AG10803 (cell line): ENCODE measurements at regions not wholly inside any gene's neighbourhood (a gene's known extent, or its start where the extent isn't known, plus 50 kb on each side); places are given as distances from the start of the nearest gene placed in this dataset.

Experiments used
- DNase-seq: peaks from one replicate; pipeline ENCODE4 v3.0.0; 2010; ENCODE audit warnings: low read depth
- H3K4me3 ChIP-seq: 2 replicates; pipeline ENCODE4 v1.5.1; 2011; ENCODE audit warnings: mild to moderate bottlenecking, low read length, control low read depth
- CTCF ChIP-seq: conservative IDR thresholded peaks from 2 replicates; pipeline ENCODE4 v1.5.1; 2011; ENCODE audit warnings: mild to moderate bottlenecking, low read length, control low read depth, inconsistent platforms

GRCh38 chr7:68121056-68121455 lies 1124.4 kb downstream of the TYW1 start:
- no peak for DNase-seq
- no peak overlapping the region for H3K4me3 ChIP-seq
- TF ChIP-seq CTCF, result no peak

GRCh38 chr7:68121655-68122054 lies 1125.0 kb downstream of the TYW1 start:
- TF ChIP-seq CTCF, result no peak
- no peak overlapping the region for H3K4me3 ChIP-seq
- no peak for DNase-seq

- DNase-seq, result no peak
- no peak overlapping the region for H3K4me3 ChIP-seq
- TF ChIP-seq CTCF, result no peak
Observed at GRCh38 chr7:68122801-68123200, 1126.2 kb downstream of the TYW1 start.

DNA sequence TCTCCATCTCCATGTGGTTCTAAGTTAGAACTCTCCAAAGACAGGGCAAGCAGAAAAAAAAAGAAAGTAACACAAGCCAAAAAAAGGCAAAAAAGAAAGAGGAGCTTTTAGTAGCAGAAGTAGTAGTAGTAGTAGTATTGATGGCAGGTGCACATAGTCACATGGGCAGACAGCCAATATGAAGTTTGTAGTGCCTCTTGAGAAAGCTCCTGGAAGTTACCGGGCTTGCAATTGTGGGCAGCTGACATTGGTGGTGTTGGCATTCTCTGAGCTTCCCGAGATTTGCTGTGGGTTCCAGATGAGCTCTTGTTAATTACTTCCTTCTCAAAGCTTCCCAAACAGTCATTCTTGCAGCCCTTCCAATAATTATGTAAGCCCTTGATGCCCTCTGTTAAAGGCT lies 1128.5 kb downstream of the TYW1 start:
- H3K4me3 ChIP-seq, result no peak overlapping the region
- TF ChIP-seq CTCF, result no peak
- no peak for DNase-seq

GRCh38 chr7:68133045-68133444 lies 1136.4 kb downstream of the TYW1 start:
- DNase-seq, result no peak
- TF ChIP-seq CTCF, result no peak
- H3K4me3 ChIP-seq, result no peak overlapping the region

DNA sequence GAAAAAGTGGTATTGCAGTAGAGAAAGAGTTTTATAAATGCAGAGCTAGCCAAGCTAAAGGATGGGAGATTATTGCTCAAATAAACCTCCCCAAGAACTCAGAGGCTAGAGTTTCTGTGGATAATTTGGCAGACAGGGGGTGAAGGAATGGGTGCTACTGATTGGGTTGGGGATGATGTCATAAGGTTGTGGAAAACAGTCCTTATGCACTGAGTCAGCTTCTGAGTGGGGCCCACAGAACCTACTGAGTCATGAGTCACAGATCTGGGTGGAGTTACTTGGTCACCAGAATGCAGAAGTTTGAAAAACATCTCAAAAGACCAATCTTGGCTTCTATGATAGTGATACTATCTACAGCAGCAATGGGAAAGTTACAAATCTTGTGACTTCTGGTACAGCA lies 1146.7 kb downstream of the TYW1 start:
- TF ChIP-seq CTCF, result no peak
- H3K4me3 ChIP-seq, result no peak overlapping the region
- no peak for DNase-seq

DNA sequence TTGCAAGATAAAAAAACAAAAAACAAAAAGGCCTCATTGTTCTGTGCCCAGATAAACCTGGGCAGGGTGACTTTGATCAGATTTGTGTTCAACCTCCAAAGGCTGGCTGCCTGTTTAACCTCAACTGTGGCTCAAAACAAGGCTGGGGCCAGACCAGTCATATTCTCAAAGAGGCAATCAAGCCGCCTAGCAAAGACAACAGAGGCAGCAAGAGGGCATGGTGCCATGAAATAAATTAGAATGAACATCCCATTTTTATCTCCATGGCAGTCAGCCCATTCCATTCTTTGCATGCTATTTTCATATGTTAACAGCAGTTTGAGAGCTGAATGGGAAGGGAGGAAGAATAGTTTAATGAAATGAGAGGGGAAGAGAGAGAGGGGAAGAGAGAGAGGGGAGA lies 1150.3 kb downstream of the TYW1 start:
- no peak overlapping the region for H3K4me3 ChIP-seq
- DNase-seq, result no peak
- no peak for TF ChIP-seq CTCF
